ENCODE measurements at regions not wholly inside any gene's neighbourhood (a gene's known extent, or its start where the extent isn't known, plus 50 kb on each side); places are given as distances from the start of the nearest gene placed in this dataset.

GRCh38 chr11:42545954-42546353, 765.8 kb upstream of the API5 start:
- no peak overlapping the region for H2AFZ ChIP-seq (ENCODE audit: low read length)
- in situ Hi-C loops (cut with HindIII; ENCODE audit: extremely low pct_ligation_motif_present, low pct_unique_long_range_greater_than_20kb), result no loop called here
- ChIA-PET CTCF (ENCODE audit: low intra/inter-chr PET ratio, low total read pairs) (no interaction called here), POLR2A (no interaction called here)
- no peak overlapping the region for H3K4me2 ChIP-seq (ENCODE audit: low read depth, low read length)
- H3K27ac ChIP-seq (ENCODE audit: extremely low read length, insufficient read depth, low read length), result no peak overlapping the region
- no peak overlapping the region for H3K9ac ChIP-seq (ENCODE audit: insufficient read depth, low read depth, low read length)
- TF ChIP-seq ZUFSP (CRISPR knock-in tag; IDR thresholded peaks at IDR 0.05; ENCODE audit: borderline replicate concordance) (no peak), TMF1 (CRISPR knock-in tag; IDR thresholded peaks at IDR 0.05; ENCODE audit: low read depth) (no peak), CTCF (CRISPR knock-in tag; IDR thresholded peaks at IDR 0.05) (no peak), ZBTB34 (CRISPR knock-in tag; IDR thresholded peaks at IDR 0.05) (no peak), ZNF160 (CRISPR knock-in tag; IDR thresholded peaks at IDR 0.05) (no peak), ESRRA (CRISPR knock-in tag; IDR thresholded peaks at IDR 0.05; ENCODE audit: low read depth) (no peak)
- H4K20me1 ChIP-seq (ENCODE audit: insufficient read depth, low read length), result no peaks in the 10 kb centered on the region
- no peaks in the 10 kb centered on the region for H3K4me1 ChIP-seq (ENCODE audit: insufficient read depth, low read length)
- no peak for FAIRE-seq
- H3K9me3 ChIP-seq (ENCODE audit: low read length), result no peaks in the 10 kb centered on the region; the same call in 1 of the 2 replicates
- ATAC-seq, result no peak
- BruUV-seq (replicated peaks), result no TSS peak
- no peaks in the 10 kb centered on the region for H3K27me3 ChIP-seq (ENCODE audit: control insufficient read depth in 1 of 2, insufficient read depth in 2 of 2, low read length in 2 of 2)
- intact Hi-C loops (cut with micrococcal nuclease; ENCODE audit: unreplicated experiment), result no loop called here
- no peaks in the 10 kb centered on the region for H3K36me3 ChIP-seq (replicated peaks in 1 of 2; ENCODE audit: control insufficient read depth in 1 of 2, insufficient read depth in 2 of 2, low read length in 2 of 2)
- WGBS (ENCODE audit: low lambda C conversion rate), result 1% methylated on average over 3 of the region's 3 CpGs
- no peak for DNase-seq (ENCODE audit: low spot score)
- H3K4me3 ChIP-seq (replicated peaks in 1 of 3; ENCODE audit: insufficient read depth in 1 of 3, low read depth in 2 of 3, low read length in 3 of 3), result no peak overlapping the region
- no peaks in the 10 kb centered on the region for H3K79me2 ChIP-seq (ENCODE audit: insufficient read depth, low read length)
